Left lung (tissue), 4 donors: ENCODE measurements at regions not wholly inside any gene's neighbourhood (a gene's known extent, or its start where the extent isn't known, plus 50 kb on each side); places are given as distances from the start of the nearest gene placed in this dataset.

Source experiments
- ATAC-seq: fragments of 200-7000 bp; cut with Tn5 transposase; one replicate; pipeline ENCODE4 v1.9.1; 2020; ENCODE audit warnings: moderate library complexity
- DNase-seq, 4 donors: peaks; one replicate each; pipeline ENCODE4 v3.0.0-alpha.2; 2013 to 2020
- H3K27ac ChIP-seq, 2 donors: fragments of 200-600 bp; sonication (generic) in 1 of 2; one replicate each; pipeline versions ENCODE4 v1.5.0 to v1.8.0; 2020 to 2021
- H3K27me3 ChIP-seq, 2 donors: fragments of 200-600 bp; sonication (generic) in 1 of 2; one replicate each; pipeline versions ENCODE4 v1.5.0 to v1.8.0; 2020 to 2021
- H3K36me3 ChIP-seq, 2 donors: fragments of 200-600 bp; sonication (generic) in 1 of 2; one replicate each; pipeline versions ENCODE4 v1.5.0 to v1.8.0; 2020 to 2021
- H3K4me1 ChIP-seq, 2 donors: fragments of 200-600 bp; one replicate each; pipeline ENCODE4 v1.8.0; 2021
- H3K4me3 ChIP-seq, 2 donors: fragments of 200-600 bp; sonication (generic) in 1 of 2; one replicate each; pipeline versions ENCODE4 v1.5.0 to v1.8.0; 2020 to 2021; ENCODE audit warnings: mild to moderate bottlenecking in 1 of 2
- H3K9me3 ChIP-seq, 2 donors: fragments of 200-600 bp; sonication (generic) in 1 of 2; one replicate each; pipeline versions ENCODE4 v1.5.0 to v1.8.0; 2020 to 2021
- intact Hi-C, 2 donors: fragments of 100-400 bp; cut with DNase I; formaldehyde crosslinking; loops; one replicate each; pipeline versions ENCODE4 v1.11.2 to v1.14.2; 2022
- TF ChIP-seq, protein P1 (sequence below), 2 donors: fragments of 200-600 bp; sonication (generic) in 1 of 2; IDR thresholded peaks; one replicate each; pipeline versions ENCODE4 v1.5.0 to v1.8.0; 2021; ENCODE audit warnings: antibody characterized with exemption in 2 of 2
- donor health status: DM: no; HTN: yes; CAD: no.
- donor health status: DM: no; HTN: no; CAD: no.

DNA sequence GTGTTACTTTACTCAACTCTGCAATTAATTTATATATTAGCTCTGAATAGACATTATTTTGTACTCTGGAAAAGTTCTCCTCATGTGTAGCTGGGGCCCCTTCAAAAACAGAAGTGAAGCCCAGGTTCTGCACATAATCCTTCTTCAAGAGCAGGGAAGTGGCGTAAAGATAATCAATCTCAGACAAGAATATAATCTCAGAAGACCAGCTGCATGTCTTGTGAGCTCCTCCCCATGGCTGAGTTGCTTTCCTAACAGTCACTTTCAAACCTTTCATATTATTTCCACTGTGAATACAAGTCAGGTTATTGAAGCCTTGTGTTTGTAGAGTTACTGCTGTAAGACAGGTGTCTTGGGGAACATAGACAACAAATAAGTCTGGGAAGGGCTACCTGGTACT is 691.9 kb downstream of the RFPL4B start:
- Histone ChIP-seq H3K4me3 (no peak overlapping the region), H3K27ac (no peak overlapping the region), H3K4me1 (no peaks in the 10 kb centered on the region), H3K9me3 (no peaks in the 10 kb centered on the region), H3K36me3 (no peaks in the 10 kb centered on the region), H3K27me3 (no peaks in the 10 kb centered on the region)
- TF ChIP-seq, protein P1, sequence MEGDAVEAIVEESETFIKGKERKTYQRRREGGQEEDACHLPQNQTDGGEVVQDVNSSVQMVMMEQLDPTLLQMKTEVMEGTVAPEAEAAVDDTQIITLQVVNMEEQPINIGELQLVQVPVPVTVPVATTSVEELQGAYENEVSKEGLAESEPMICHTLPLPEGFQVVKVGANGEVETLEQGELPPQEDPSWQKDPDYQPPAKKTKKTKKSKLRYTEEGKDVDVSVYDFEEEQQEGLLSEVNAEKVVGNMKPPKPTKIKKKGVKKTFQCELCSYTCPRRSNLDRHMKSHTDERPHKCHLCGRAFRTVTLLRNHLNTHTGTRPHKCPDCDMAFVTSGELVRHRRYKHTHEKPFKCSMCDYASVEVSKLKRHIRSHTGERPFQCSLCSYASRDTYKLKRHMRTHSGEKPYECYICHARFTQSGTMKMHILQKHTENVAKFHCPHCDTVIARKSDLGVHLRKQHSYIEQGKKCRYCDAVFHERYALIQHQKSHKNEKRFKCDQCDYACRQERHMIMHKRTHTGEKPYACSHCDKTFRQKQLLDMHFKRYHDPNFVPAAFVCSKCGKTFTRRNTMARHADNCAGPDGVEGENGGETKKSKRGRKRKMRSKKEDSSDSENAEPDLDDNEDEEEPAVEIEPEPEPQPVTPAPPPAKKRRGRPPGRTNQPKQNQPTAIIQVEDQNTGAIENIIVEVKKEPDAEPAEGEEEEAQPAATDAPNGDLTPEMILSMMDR (IDR thresholded peaks at IDR 0.05): no peak
- ATAC-seq: no peak
- intact Hi-C loops: no loop called here
- DNase-seq: no peak

GRCh38 chr6:113047148-113047547 is 700.0 kb downstream of the RFPL4B start:
- H3K4me3 ChIP-seq: no peak overlapping the region

GRCh38 chr6:113047932-113048331 is 700.8 kb downstream of the RFPL4B start:
- H3K27me3 ChIP-seq: no peaks in the 10 kb centered on the region
- TF ChIP-seq, protein P1 (IDR thresholded peaks at IDR 0.05): no peak
- H3K9me3 ChIP-seq: no peaks in the 10 kb centered on the region
- H3K36me3 ChIP-seq: no peaks in the 10 kb centered on the region
- intact Hi-C loops: no loop called here
- ATAC-seq: no peak
- no peak overlapping the region for H3K27ac ChIP-seq
- no peak for DNase-seq
- H3K4me1 ChIP-seq: no peaks in the 10 kb centered on the region
- H3K4me3 ChIP-seq: no peak overlapping the region

More at GRCh38 chr6:113047148-113047547, 700.0 kb downstream of the RFPL4B start:
- Histone ChIP-seq H3K27me3 (no peaks in the 10 kb centered on the region), H3K9me3 (no peaks in the 10 kb centered on the region), H3K36me3 (no peaks in the 10 kb centered on the region), H3K4me1 (no peaks in the 10 kb centered on the region), H3K27ac (no peak overlapping the region)
- TF ChIP-seq, protein P1 (IDR thresholded peaks at IDR 0.05): no peak
- ATAC-seq (no peak), DNase-seq (no peak)
- intact Hi-C loops: no loop called here

GRCh38 chr6:113048741-113049140 is 701.6 kb downstream of the RFPL4B start:
- TF ChIP-seq, protein P1 (IDR thresholded peaks at IDR 0.05): no peak
- Histone ChIP-seq H3K36me3 (no peaks in the 10 kb centered on the region), H3K4me1 (no peaks in the 10 kb centered on the region), H3K4me3 (no peak overlapping the region), H3K27me3 (no peaks in the 10 kb centered on the region), H3K9me3 (no peaks in the 10 kb centered on the region), H3K27ac (no peak overlapping the region)
- no peak for ATAC-seq
- intact Hi-C loops: no loop called here
- DNase-seq: no peak

- Histone ChIP-seq H3K4me3 (no peak overlapping the region), H3K4me1 (no peaks in the 10 kb centered on the region), H3K9me3 (no peaks in the 10 kb centered on the region), H3K27ac (peak overlapping the region in 1 of 2 donors; percentile 1), H3K36me3 (no peaks in the 10 kb centered on the region), H3K27me3 (no peaks in the 10 kb centered on the region)
- TF ChIP-seq, protein P1 (IDR thresholded peaks at IDR 0.05): no peak
- intact Hi-C loops: no loop called here
- ATAC-seq: no peak
- no peak for DNase-seq
These were observed 702.1 kb downstream of the RFPL4B start for GRCh38 chr6:113049190-113049589.
